ENCODE measurements at regions not wholly inside any gene's neighbourhood (a gene's known extent, or its start where the extent isn't known, plus 50 kb on each side); places are given as distances from the start of the nearest gene placed in this dataset. TPM values are rescaled to one million over a fixed set of nuclear protein-coding genes. Genes with fewer than 3 reads are reported as not detected.
A peak's percentile ranks its signal among the peaks of the same experiment; 100 is the strongest.
"Not testable (repeated sequence)": the region's sequence is repeated elsewhere in the genome, so short reads cannot be mapped to it uniquely, and the experiment has no call there.

- DNase-seq (ENCODE audit: low read depth in 2 of 3, low spot score in 2 of 3) = no peak
Observed at GRCh38 chr3:66910266-66911055, 87.6 kb upstream of the KBTBD8 start.

- DNase-seq (ENCODE audit: low read depth in 2 of 3, low spot score in 2 of 3) = no peak
Observed at GRCh38 chr3:66912306-66912705, 85.8 kb upstream of the KBTBD8 start.

GRCh38 chr3:66922058-66922457 lies 76.0 kb upstream of the KBTBD8 start:
- no peak for DNase-seq (ENCODE audit: low read depth in 2 of 3, low spot score in 2 of 3)

- no peak for DNase-seq (ENCODE audit: low read depth in 2 of 3, low spot score in 2 of 3)
Observed at GRCh38 chr3:66923969-66924368, 74.1 kb upstream of the KBTBD8 start.

GRCh38 chr3:66928252-66928651 lies 69.9 kb upstream of the KBTBD8 start:
- DNase-seq (ENCODE audit: low read depth in 2 of 3, low spot score in 2 of 3) = no peak

- no peak for DNase-seq (ENCODE audit: low read depth in 2 of 3, low spot score in 2 of 3)
Observed at GRCh38 chr3:66931291-66931690, 66.8 kb upstream of the KBTBD8 start.

- DNase-seq (ENCODE audit: low read depth in 2 of 3, low spot score in 2 of 3) = no peak
Observed at GRCh38 chr3:66931699-66932098, 66.4 kb upstream of the KBTBD8 start.

GRCh38 chr3:66933233-66933632 lies 64.9 kb upstream of the KBTBD8 start:
- DNase-seq (ENCODE audit: low read depth in 2 of 3, low spot score in 2 of 3) = no peak

GRCh38 chr3:66934041-66934440 lies 64.1 kb upstream of the KBTBD8 start:
- no peak for DNase-seq (ENCODE audit: low read depth in 2 of 3, low spot score in 2 of 3)

- DNase-seq (ENCODE audit: low read depth in 2 of 3, low spot score in 2 of 3) = no peak
Observed at GRCh38 chr3:66934725-66935124, 63.4 kb upstream of the KBTBD8 start.

- not testable (repeated sequence) for DNase-seq (ENCODE audit: low read depth in 2 of 3, low spot score in 2 of 3)
Observed at GRCh38 chr3:66937041-66937440, 61.1 kb upstream of the KBTBD8 start.

GRCh38 chr3:66938338-66938963 lies 59.7 kb upstream of the KBTBD8 start:
- DNase-seq (ENCODE audit: low read depth in 2 of 3, low spot score in 2 of 3) = peak in 2 of 3 donors; percentile 37 to 70

- no peak for DNase-seq (ENCODE audit: low read depth in 2 of 3, low spot score in 2 of 3)
Observed at GRCh38 chr3:66948041-66948440, 50.1 kb upstream of the KBTBD8 start.

Small RNA genes lying in the stretch of these regions (small RNA-seq; reads per million reads assigned to genes)
- gene RPL21P41 = not detected
